ENCODE measurements at regions not wholly inside any gene's neighbourhood (a gene's known extent, or its start where the extent isn't known, plus 50 kb on each side); places are given as distances from the start of the nearest gene placed in this dataset.

- TF ChIP-seq CTCF (IDR thresholded peaks at IDR 0.05) = no peak
- TF ChIP-seq EP300 (IDR thresholded peaks at IDR 0.05) = no peak
Measured at GRCh38 chr13:89923736-89924135, 1423.8 kb upstream of the MIR17HG start.

Measured in ovary (tissue), 3 donors.